ENCODE measurements at regions not wholly inside any gene's neighbourhood (a gene's known extent, or its start where the extent isn't known, plus 50 kb on each side); places are given as distances from the start of the nearest gene placed in this dataset.

DNA sequence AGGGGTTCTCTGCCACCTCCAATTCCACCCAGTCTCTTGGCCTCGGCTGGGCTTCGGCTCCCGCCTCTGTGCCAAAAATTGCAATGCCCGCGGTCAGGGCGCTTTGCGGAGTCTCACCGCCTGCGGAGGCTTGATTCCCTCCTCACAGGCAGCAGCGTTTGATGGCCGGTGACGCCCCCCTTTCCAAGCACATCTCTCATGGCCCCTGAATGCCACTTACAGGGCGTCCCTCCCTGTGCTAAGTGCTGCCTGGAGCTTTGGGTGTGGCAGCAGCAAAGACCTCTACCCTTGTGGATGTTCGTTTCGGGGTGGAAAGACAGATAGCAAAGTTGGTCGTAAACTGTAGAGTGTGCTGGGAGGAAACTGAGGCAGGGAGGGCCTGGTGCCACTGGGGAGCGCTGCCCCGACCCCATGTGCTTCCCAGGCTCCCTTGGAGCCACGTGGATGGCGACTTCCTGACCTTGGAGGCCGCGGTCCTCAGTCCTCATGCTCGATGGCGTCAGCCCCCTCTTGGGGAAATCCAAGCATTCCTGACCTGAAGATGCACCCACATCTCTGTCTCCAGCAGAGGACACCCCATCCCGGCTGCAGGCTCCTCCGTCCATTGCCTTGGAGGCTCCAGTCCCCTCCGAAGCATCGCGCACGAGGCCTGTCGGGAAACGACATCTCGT is 249.2 kb upstream of the IRX4 start:
- Histone ChIP-seq H3K27me3 (no peaks in the 10 kb centered on the region), H3K9me3 (no peaks in the 10 kb centered on the region), H3K4me1 (no peaks in the 10 kb centered on the region), H3K4me3 (no peak overlapping the region), H3K36me3 (replicated peaks in 1 of 2; ENCODE audit: insufficient read depth in 1 of 2, low read depth in 2 of 2) (no peaks in the 10 kb centered on the region), H3K27ac (no peak overlapping the region)
- 79 to 80% methylated on average over 22 to 33 of the region's 33 CpGs for WGBS, 2 donors
- no peak for TF ChIP-seq POLR2A (IDR thresholded peaks at IDR 0.05)
- TF ChIP-seq, protein P1, sequence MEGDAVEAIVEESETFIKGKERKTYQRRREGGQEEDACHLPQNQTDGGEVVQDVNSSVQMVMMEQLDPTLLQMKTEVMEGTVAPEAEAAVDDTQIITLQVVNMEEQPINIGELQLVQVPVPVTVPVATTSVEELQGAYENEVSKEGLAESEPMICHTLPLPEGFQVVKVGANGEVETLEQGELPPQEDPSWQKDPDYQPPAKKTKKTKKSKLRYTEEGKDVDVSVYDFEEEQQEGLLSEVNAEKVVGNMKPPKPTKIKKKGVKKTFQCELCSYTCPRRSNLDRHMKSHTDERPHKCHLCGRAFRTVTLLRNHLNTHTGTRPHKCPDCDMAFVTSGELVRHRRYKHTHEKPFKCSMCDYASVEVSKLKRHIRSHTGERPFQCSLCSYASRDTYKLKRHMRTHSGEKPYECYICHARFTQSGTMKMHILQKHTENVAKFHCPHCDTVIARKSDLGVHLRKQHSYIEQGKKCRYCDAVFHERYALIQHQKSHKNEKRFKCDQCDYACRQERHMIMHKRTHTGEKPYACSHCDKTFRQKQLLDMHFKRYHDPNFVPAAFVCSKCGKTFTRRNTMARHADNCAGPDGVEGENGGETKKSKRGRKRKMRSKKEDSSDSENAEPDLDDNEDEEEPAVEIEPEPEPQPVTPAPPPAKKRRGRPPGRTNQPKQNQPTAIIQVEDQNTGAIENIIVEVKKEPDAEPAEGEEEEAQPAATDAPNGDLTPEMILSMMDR (IDR thresholded peaks at IDR 0.05): no peak
- ATAC-seq (no peak), DNase-seq (no peak)
- intact Hi-C loops (cut with DNase I): no loop called here

DNA sequence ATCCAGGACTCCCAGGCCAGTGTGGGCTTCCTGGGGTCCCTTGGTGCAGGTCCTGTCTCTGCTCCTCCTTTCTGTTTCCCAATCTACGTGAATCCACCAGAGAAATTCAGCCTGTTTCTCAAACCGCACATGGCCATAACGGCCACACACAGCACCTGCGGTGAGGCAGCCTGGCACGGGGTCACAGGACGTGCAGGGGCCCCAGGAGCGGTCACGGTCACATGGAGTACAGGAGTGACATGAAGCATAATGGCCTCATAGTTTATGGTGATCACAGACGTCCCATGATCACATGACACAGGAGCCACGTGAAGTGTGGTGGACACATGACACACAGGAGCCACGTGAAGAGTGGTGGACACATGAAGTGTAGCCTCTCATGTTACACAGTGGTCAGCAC is 248.5 kb upstream of the IRX4 start:
- no peak overlapping the region for H3K4me3 ChIP-seq
- 50 to 68% methylated on average over 5 to 11 of the region's 11 CpGs for whole genome bisulfite sequencing, 2 donors
- TF ChIP-seq, protein P1 (IDR thresholded peaks at IDR 0.05): no peak
- no peak for TF ChIP-seq POLR2A (IDR thresholded peaks at IDR 0.05)
- no peaks in the 10 kb centered on the region for H3K27me3 ChIP-seq
- H3K4me1 ChIP-seq: no peaks in the 10 kb centered on the region
- DNase-seq (no peak), ATAC-seq (no peak)
- intact Hi-C loops (cut with DNase I): no loop called here
- no peaks in the 10 kb centered on the region for H3K36me3 ChIP-seq (replicated peaks in 1 of 2; ENCODE audit: insufficient read depth in 1 of 2, low read depth in 2 of 2)
- no peak overlapping the region for H3K27ac ChIP-seq
- H3K9me3 ChIP-seq: no peaks in the 10 kb centered on the region

DNA sequence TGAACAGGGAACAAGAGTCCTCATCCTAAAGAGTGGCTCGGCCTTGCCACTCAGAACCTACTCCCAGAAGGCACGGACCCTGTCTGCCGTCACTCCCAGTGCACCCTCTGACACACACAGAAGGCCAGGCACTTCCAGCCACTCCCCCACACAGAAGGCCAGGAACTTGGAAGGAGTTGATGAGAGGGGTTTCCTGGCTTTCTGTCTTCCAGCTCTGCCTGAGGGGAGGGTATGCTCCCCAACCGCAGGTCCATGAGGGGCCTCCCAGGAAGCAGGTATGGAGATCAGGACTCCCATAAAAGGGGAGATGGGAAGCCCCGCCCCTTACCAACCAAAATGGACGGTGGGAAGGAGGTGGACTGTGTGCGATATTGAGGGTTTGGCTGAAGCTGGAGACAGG is 247.6 kb upstream of the IRX4 start:
- 58 to 61% methylated on average over 7 of the region's 7 CpGs for WGBS, 2 donors
- intact Hi-C loops (cut with DNase I): no loop called here

DNA sequence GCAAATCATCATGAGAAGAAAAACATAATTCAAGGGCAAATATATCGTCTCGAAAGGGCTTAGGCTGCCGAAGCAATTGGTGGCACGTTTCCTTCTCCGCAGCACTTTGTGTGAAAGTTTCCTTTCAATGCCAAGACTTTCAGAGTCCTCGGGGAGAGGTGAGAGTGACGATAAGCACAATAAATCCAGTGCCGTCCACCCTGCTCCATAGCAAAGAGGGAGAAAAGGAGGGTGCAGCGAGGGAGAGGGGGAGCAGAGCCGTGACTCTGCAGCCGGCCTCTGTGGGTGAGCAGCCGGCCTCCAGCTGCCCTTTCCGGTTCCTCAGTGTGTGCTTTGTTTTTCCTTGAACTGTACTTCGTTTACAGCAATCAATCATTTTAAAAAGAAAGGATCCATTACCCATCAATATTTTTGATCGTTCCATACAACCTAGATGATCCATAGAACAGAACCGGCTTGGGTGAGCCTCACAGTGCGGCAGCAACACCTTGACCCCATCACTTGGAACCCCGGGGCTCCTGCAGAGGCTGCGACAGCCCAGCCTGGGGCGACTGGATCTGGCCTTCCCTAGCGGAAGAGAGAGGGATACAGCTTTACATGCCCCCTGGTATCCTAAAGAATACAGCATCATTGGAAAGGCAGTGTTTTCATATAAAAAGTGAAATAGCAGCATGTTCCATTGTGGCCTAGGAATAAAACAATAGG is 247.0 kb upstream of the IRX4 start:
- TF ChIP-seq, protein P1 (IDR thresholded peaks at IDR 0.05): no peak
- TF ChIP-seq POLR2A (IDR thresholded peaks at IDR 0.05): no peak
- Histone ChIP-seq H3K4me1 (no peaks in the 10 kb centered on the region), H3K36me3 (replicated peaks in 1 of 2; ENCODE audit: insufficient read depth in 1 of 2, low read depth in 2 of 2) (no peaks in the 10 kb centered on the region), H3K27ac (no peak overlapping the region), H3K4me3 (no peak overlapping the region), H3K27me3 (no peaks in the 10 kb centered on the region), H3K9me3 (no peaks in the 10 kb centered on the region)
- DNase-seq: no peak
- intact Hi-C loops (cut with DNase I): no loop called here
- ATAC-seq: no peak
- WGBS, 2 donors: 27 to 30% methylated on average over 21 of the region's 21 CpGs

More for the DNA sequence above, 247.6 kb upstream of the IRX4 start:
- no peak overlapping the region for H3K4me3 ChIP-seq
- no peak for DNase-seq
- no peak overlapping the region for H3K27ac ChIP-seq
- no peaks in the 10 kb centered on the region for H3K4me1 ChIP-seq
- H3K36me3 ChIP-seq (replicated peaks in 1 of 2; ENCODE audit: insufficient read depth in 1 of 2, low read depth in 2 of 2): no peaks in the 10 kb centered on the region
- TF ChIP-seq, protein P1 (IDR thresholded peaks at IDR 0.05): no peak
- no peak for TF ChIP-seq POLR2A (IDR thresholded peaks at IDR 0.05)
- H3K9me3 ChIP-seq: no peaks in the 10 kb centered on the region
- no peaks in the 10 kb centered on the region for H3K27me3 ChIP-seq
- no peak for ATAC-seq

Measured in body of pancreas (tissue), 4 donors.